GM19455 (cell line): ENCODE measurements at regions not wholly inside any gene's neighbourhood (a gene's known extent, or its start where the extent isn't known, plus 50 kb on each side); places are given as distances from the start of the nearest gene placed in this dataset.
"Not testable (repeated sequence)": the region's sequence is repeated elsewhere in the genome, so short reads cannot be mapped to it uniquely, and the experiment has no call there.

ENCODE experiments used
- ATAC-seq: cut with Tn5 transposase; IDR thresholded peaks from one replicate; pipeline ENCODE4 v1.9.1; 2021; ENCODE audit not compliant: unreplicated experiment

GRCh38 chr22:25393121-25393805 is 171.2 kb upstream of the GRK3 start:
- ATAC-seq: no peak

- no peak for ATAC-seq
These were observed 169.0 kb upstream of the GRK3 start for GRCh38 chr22:25395468-25395867.

- ATAC-seq: no peak
These were observed 168.6 kb upstream of the GRK3 start for GRCh38 chr22:25395915-25396314.

- no peak for ATAC-seq
These were observed 167.8 kb upstream of the GRK3 start for GRCh38 chr22:25396615-25397200.

- ATAC-seq: no peak
These were observed 166.9 kb upstream of the GRK3 start for GRCh38 chr22:25397616-25398015.

GRCh38 chr22:25398591-25399062 is 165.8 kb upstream of the GRK3 start:
- ATAC-seq: not testable (repeated sequence)

- no peak for ATAC-seq
These were observed 164.8 kb upstream of the GRK3 start for GRCh38 chr22:25399649-25400151.

GRCh38 chr22:25402160-25402500 is 162.3 kb upstream of the GRK3 start:
- no peak for ATAC-seq

GRCh38 chr22:25402501-25403283 is 161.8 kb upstream of the GRK3 start:
- ATAC-seq: no peak

- ATAC-seq: no peak
These were observed 161.1 kb upstream of the GRK3 start for GRCh38 chr22:25403284-25403810.

- ATAC-seq: no peak
These were observed 160.5 kb upstream of the GRK3 start for GRCh38 chr22:25403811-25404471.

GRCh38 chr22:25404556-25404927 is 159.9 kb upstream of the GRK3 start:
- ATAC-seq: no peak

GRCh38 chr22:25404928-25405816 is 159.3 kb upstream of the GRK3 start:
- ATAC-seq: peak; percentile 59

GRCh38 chr22:25405841-25406509 is 158.5 kb upstream of the GRK3 start:
- no peak for ATAC-seq

- no peak for ATAC-seq
These were observed 157.8 kb upstream of the GRK3 start for GRCh38 chr22:25406510-25407210.

- ATAC-seq: no peak
These were observed 157.1 kb upstream of the GRK3 start for GRCh38 chr22:25407226-25407858.

- no peak for ATAC-seq
These were observed 156.6 kb upstream of the GRK3 start for GRCh38 chr22:25407859-25408229.

- no peak for ATAC-seq
These were observed 155.2 kb upstream of the GRK3 start for GRCh38 chr22:25409240-25409639.

GRCh38 chr22:25410849-25411248 is 153.6 kb upstream of the GRK3 start:
- ATAC-seq: no peak
